ENCODE measurements at regions not wholly inside any gene's neighbourhood (a gene's known extent, or its start where the extent isn't known, plus 50 kb on each side); places are given as distances from the start of the nearest gene placed in this dataset.

DNA sequence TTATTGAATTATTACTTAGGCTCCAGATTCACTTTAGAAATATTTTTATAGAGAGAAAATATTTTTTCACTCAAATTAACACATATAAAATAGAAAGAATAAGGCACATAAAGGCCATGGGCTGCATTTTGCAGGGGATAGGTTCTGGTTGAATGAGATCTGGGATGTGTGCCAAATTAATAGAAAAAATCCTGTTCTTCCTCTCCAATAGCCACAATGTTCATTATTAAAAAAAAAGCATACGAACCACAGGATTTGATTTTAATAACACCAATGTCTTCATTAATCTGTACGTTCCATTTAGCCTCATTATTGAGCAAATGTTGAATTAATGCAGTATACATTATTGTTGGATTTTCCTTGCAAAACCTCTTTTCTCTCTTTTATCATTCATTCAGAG is 622.8 kb upstream of the AGTR1 start:
- TF ChIP-seq CTCF (IDR thresholded peaks at IDR 0.05; ENCODE audit: poor library complexity, severe bottlenecking) (no peak), MXI1 (conservative IDR thresholded peaks at IDR 0.05; ENCODE audit: poor library complexity, severe bottlenecking) (no peak)
